ENCODE measurements at regions not wholly inside any gene's neighbourhood (a gene's known extent, or its start where the extent isn't known, plus 50 kb on each side); places are given as distances from the start of the nearest gene placed in this dataset.

DNA sequence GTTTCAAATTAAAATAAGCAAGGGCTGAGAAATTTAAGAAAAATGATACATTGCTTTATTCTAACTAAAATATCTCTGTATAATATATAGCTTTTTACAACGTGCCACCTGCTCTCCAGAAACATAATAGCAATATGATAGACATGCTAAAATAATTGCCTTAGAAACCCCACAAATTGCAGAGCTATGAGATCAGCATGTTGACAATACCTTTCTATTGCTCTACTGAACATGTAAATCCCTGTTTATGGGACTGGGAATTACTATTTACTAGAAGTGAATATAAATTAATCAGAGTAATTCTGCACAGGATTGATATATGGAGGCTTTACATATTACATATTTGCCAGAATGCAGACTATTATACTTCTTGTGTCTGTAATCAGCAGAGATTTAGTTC is 1831.1 kb upstream of the IGFBP7 start:
- TF ChIP-seq GATA2 (IDR thresholded peaks at IDR 0.05; ENCODE audit: low read depth, low read length) (no peak), GATA3 (IDR thresholded peaks at IDR 0.05; ENCODE audit: low read depth, low read length) (no peak)
